Activated T-cell treated with anti-CD3 and anti-CD28 coated beads, Interleukin-2, amount 50 U/mL, for 48 hours (primary cell): ENCODE measurements at regions not wholly inside any gene's neighbourhood (a gene's known extent, or its start where the extent isn't known, plus 50 kb on each side); places are given as distances from the start of the nearest gene placed in this dataset.
A peak's percentile ranks its signal among the peaks of the same experiment; 100 is the strongest.

Source experiments
- DNase-seq, 2 experiments: peaks; one replicate each; pipeline ENCODE4 v3.0.0-alpha.2; 2020

GRCh38 chr1:209318181-209319056 lies 265.1 kb upstream of the CAMK1G start:
- DNase-seq, result no peak

- DNase-seq, result no peak
Measured at GRCh38 chr1:209319057-209319432, 264.5 kb upstream of the CAMK1G start.

GRCh38 chr1:209319549-209319948 lies 264.0 kb upstream of the CAMK1G start:
- no peak for DNase-seq

GRCh38 chr1:209323743-209324142 lies 259.8 kb upstream of the CAMK1G start:
- DNase-seq, result no peak

- DNase-seq, result no peak
Measured at GRCh38 chr1:209324901-209325871, 258.3 kb upstream of the CAMK1G start.

- DNase-seq, result no peak
Measured at GRCh38 chr1:209326076-209326475, 257.4 kb upstream of the CAMK1G start.

GRCh38 chr1:209326831-209327230 lies 256.7 kb upstream of the CAMK1G start:
- no peak for DNase-seq

- DNase-seq, result no peak
Measured at GRCh38 chr1:209328196-209328595, 255.3 kb upstream of the CAMK1G start.

- peak in 1 of 2 experiments; percentile 23 for DNase-seq
Measured at GRCh38 chr1:209335178-209335577, 248.3 kb upstream of the CAMK1G start.

GRCh38 chr1:209341146-209341545 lies 242.4 kb upstream of the CAMK1G start:
- no peak for DNase-seq

- DNase-seq, result no peak
Measured at GRCh38 chr1:209341673-209342420, 241.7 kb upstream of the CAMK1G start.

GRCh38 chr1:209342441-209343175 lies 240.9 kb upstream of the CAMK1G start:
- no peak for DNase-seq

- DNase-seq, result no peak
Measured at GRCh38 chr1:209343511-209343910, 240.0 kb upstream of the CAMK1G start.

- no peak for DNase-seq
Measured at GRCh38 chr1:209344156-209344555, 239.4 kb upstream of the CAMK1G start.

GRCh38 chr1:209349363-209350308 lies 233.9 kb upstream of the CAMK1G start:
- DNase-seq, result no peak

GRCh38 chr1:209353053-209353452 lies 230.5 kb upstream of the CAMK1G start:
- DNase-seq, result no peak

- DNase-seq, result peak; percentile 49 to 59
Measured at GRCh38 chr1:209354111-209354839, 229.2 kb upstream of the CAMK1G start.

- no peak for DNase-seq
Measured at GRCh38 chr1:209354840-209355165, 228.7 kb upstream of the CAMK1G start.

GRCh38 chr1:209355415-209355814 lies 228.1 kb upstream of the CAMK1G start:
- no peak for DNase-seq

- no peak for DNase-seq
Measured at GRCh38 chr1:209356976-209357377, 226.5 kb upstream of the CAMK1G start.
